ENCODE measurements at regions not wholly inside any gene's neighbourhood (a gene's known extent, or its start where the extent isn't known, plus 50 kb on each side); places are given as distances from the start of the nearest gene placed in this dataset.

DNA sequence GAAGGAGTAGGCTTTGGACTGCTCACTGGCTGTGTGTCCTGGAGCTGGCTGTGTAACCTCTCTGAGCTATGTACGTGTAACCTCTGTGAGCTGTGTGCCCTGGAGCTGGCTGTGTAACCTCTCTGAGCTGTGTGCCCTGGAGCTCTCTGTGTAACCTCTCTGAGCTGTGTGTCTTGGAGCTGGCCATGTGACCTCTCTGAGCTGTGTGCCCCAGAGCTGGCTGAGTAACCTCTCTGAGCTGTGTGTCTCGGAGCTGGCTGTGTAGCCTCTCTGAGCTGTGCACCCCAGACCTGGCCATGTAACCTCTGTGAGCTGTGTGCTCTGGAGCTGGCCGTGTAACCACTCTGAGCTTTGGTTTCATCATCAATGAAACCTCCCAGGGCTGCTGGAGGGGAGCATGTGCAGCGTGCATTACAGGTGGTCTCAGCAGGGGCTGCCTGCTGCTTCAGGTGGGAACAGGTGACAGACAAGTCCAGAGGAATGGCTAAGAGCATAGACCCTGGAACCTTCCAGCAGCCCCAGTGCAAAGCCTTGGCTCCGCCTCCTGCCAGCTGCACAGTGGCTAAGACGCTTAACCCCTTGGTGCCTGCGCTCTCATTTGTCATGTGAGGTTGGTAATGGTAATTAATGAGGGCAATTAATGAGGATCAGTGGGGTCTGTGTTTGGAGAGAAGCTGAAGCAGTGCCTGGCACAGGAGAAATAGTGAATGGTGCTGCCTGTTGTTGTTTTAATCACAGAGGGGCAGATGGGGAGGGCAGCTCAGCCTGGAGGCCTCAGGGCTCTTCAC lies 86.7 kb downstream of the KATNIP start:
- Histone ChIP-seq H3K27ac (ENCODE audit: low read depth in 1 of 2, low read length in 1 of 2) (no peak overlapping the region), H3K9ac (ENCODE audit: insufficient read depth in 1 of 2, low read length in 2 of 2) (no peak overlapping the region), H3K4me1 (ENCODE audit: control insufficient read depth in 5 of 5, insufficient read depth in 5 of 5, low read length in 5 of 5) (peaks cover 0 to 27% (median 0%) of the 10 kb centered on the region in 5 donors), H3K27me3 (ENCODE audit: control insufficient read depth in 3 of 3, insufficient read depth in 3 of 3, low read length in 2 of 3) (no peaks in the 10 kb centered on the region), H3K4me3 (no peak overlapping the region), H3K36me3 (ENCODE audit: control insufficient read depth in 4 of 4, insufficient read depth in 4 of 4, low read length in 4 of 4) (peaks cover 0 to 20% (median 2%) of the 10 kb centered on the region in 4 donors), H3K9me3 (ENCODE audit: control insufficient read depth in 4 of 4, insufficient read depth in 3 of 4, low read length in 3 of 4) (peaks cover 0 to under 1% (median 0%) of the 10 kb centered on the region in 4 donors)
- no peak for DNase-seq
- no peak for ATAC-seq (ENCODE audit: insufficient read depth, low FRiP score)
- TF ChIP-seq, protein P1, sequence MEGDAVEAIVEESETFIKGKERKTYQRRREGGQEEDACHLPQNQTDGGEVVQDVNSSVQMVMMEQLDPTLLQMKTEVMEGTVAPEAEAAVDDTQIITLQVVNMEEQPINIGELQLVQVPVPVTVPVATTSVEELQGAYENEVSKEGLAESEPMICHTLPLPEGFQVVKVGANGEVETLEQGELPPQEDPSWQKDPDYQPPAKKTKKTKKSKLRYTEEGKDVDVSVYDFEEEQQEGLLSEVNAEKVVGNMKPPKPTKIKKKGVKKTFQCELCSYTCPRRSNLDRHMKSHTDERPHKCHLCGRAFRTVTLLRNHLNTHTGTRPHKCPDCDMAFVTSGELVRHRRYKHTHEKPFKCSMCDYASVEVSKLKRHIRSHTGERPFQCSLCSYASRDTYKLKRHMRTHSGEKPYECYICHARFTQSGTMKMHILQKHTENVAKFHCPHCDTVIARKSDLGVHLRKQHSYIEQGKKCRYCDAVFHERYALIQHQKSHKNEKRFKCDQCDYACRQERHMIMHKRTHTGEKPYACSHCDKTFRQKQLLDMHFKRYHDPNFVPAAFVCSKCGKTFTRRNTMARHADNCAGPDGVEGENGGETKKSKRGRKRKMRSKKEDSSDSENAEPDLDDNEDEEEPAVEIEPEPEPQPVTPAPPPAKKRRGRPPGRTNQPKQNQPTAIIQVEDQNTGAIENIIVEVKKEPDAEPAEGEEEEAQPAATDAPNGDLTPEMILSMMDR (IDR thresholded peaks at IDR 0.05; ENCODE audit: control extremely low read depth, extremely low read depth), result no peak
- WGBS, 2 donors, result 85 to 91% methylated on average over 7 of the region's 7 CpGs

DNA sequence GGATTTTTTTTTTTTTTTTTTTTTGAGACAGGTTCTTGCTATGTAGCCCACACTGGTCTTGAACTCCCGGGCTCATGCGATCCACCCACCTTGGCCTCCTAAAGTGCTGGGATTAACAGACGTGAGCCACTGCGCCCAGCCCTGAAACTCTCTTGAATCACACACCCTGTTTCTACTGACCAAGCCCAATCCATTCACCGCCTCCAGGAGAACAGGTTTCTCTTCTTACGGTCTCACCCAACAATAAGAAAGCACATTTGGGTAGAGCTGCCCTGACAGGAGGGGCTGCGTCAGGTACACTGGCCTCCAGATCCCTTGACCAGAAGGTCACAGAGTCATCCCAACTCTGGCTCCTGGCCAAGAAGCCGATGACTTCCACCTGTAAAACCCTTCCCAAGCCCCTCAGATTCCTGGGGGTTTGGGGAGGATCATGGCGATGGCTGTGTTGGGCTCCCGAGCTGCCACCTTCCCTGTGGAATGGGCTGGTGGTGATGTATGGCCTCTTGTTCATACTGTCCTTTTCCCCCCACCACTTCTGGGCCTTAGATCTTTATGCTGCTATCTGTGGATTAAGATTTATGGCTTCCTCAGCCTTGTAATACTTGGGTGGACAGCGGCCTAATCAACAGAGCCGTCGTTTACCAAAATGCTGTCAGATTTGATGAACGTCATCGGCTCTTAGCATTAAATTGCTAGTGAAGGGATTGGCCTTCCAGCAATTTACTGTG lies 89.1 kb downstream of the KATNIP start:
- ATAC-seq (ENCODE audit: insufficient read depth, low FRiP score), result no peak
- Histone ChIP-seq H3K4me1 (ENCODE audit: control insufficient read depth in 5 of 5, insufficient read depth in 5 of 5, low read length in 5 of 5) (peaks cover 0 to 27% (median 0%) of the 10 kb centered on the region in 5 donors), H3K27me3 (ENCODE audit: control insufficient read depth in 3 of 3, insufficient read depth in 3 of 3, low read length in 2 of 3) (no peaks in the 10 kb centered on the region), H3K36me3 (ENCODE audit: control insufficient read depth in 4 of 4, insufficient read depth in 4 of 4, low read length in 4 of 4) (peaks cover 0 to 18% (median 0%) of the 10 kb centered on the region in 4 donors), H3K9ac (ENCODE audit: insufficient read depth in 1 of 2, low read length in 2 of 2) (no peak overlapping the region), H3K27ac (ENCODE audit: low read depth in 1 of 2, low read length in 1 of 2) (no peak overlapping the region), H3K9me3 (ENCODE audit: control insufficient read depth in 4 of 4, insufficient read depth in 3 of 4, low read length in 3 of 4) (peaks cover 0 to 3% (median 0%) of the 10 kb centered on the region in 4 donors), H3K4me3 (no peak overlapping the region)
- TF ChIP-seq, protein P1 (IDR thresholded peaks at IDR 0.05; ENCODE audit: control extremely low read depth, extremely low read depth), result no peak
- 81 to 87% methylated on average over 15 of the region's 15 CpGs for WGBS, 2 donors
- DNase-seq, result no peak

DNA sequence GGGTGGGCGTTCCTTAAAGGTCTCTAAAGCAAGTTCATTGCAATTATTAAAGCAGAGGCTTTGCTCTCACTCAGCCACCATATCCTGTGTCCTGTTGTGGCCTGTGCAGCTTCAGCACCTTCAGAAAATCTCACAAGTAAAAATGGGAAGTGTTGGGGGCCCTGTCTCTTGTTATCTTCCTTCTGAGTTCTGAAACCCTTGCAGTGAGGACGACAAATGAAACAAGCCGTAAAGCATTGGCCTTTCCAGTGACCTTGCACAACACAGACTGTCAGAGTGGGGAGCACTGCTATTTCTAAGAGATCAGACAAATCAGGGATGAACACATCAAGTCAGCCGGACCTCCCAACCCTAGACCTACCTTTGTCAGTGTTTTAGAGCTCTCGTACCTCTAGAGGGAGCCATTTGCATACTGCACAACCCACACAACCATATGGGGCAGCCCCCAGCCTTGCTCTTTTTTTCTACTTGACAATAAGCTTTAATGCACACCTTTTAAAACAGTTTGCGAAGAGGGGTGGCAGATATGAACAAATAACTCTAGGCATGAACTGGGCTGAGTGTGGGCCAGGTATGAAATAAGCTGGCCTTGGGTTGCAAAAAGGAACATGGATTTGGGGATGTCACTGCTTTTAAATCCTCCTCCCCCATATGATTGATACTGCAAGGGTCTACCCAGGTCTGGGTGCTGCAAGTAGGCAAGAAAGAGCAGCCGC lies 89.8 kb downstream of the KATNIP start:
- Histone ChIP-seq H3K27me3 (ENCODE audit: control insufficient read depth in 3 of 3, insufficient read depth in 3 of 3, low read length in 2 of 3) (no peaks in the 10 kb centered on the region), H3K4me3 (no peak overlapping the region), H3K27ac (ENCODE audit: low read depth in 1 of 2, low read length in 1 of 2) (no peak overlapping the region), H3K9ac (ENCODE audit: insufficient read depth in 1 of 2, low read length in 2 of 2) (no peak overlapping the region), H3K4me1 (ENCODE audit: control insufficient read depth in 5 of 5, insufficient read depth in 5 of 5, low read length in 5 of 5) (peaks cover 0 to 20% (median 0%) of the 10 kb centered on the region in 5 donors), H3K36me3 (ENCODE audit: control insufficient read depth in 4 of 4, insufficient read depth in 4 of 4, low read length in 4 of 4) (peaks cover 0 to 15% (median 0%) of the 10 kb centered on the region in 4 donors), H3K9me3 (ENCODE audit: control insufficient read depth in 4 of 4, insufficient read depth in 3 of 4, low read length in 3 of 4) (peaks cover 0 to 3% (median 0%) of the 10 kb centered on the region in 4 donors)
- ATAC-seq (ENCODE audit: insufficient read depth, low FRiP score) (no peak), DNase-seq (peak; percentile 48 to 77 (median 76))
- TF ChIP-seq, protein P1 (IDR thresholded peaks at IDR 0.05; ENCODE audit: control extremely low read depth, extremely low read depth), result peak; percentile 18
- WGBS, 2 donors, result 57 to 74% methylated on average over 7 of the region's 7 CpGs
